HepG2 (cell line): ENCODE measurements at regions not wholly inside any gene's neighbourhood (a gene's known extent, or its start where the extent isn't known, plus 50 kb on each side); places are given as distances from the start of the nearest gene placed in this dataset.

Experiments used
- ATAC-seq: fragments of 200-7000 bp; cut with Tn5 transposase; 3 replicates; pipeline ENCODE4 v1.9.1; 2020; ENCODE audit warnings: mild to moderate bottlenecking, moderate library complexity
- BruUV-seq: library from RNA; stranded (reverse); fragments of 400-500 nt; replicated peaks from 2 replicates; lab custom pipeline; 2021; lab: Mats Ljungman, UMichigan
- CTCF ChIA-PET: fragments of 300-600 bp; formaldehyde crosslinking; extraction: SDS; loops from one replicate; lab custom pipeline; 2021; ENCODE audit warnings: low total read pairs, inconsistent platforms, low intra/inter-chr PET ratio; lab: Yijun Ruan, JAX
- POLR2A ChIA-PET: fragments of 350-600 bp; sonication (Branson Sonifier 250); formaldehyde crosslinking; loops from one replicate; lab custom pipeline; 2020; ENCODE audit warnings: antibody characterized with exemption, inconsistent platforms; lab: Yijun Ruan, JAX
- DNase-seq: peaks from one replicate; pipeline ENCODE4 v3.0.0-alpha.2; 2015; ENCODE audit warnings: low spot score
- FAIRE-seq: peaks from 3 replicates; lab custom pipeline; 2011; peaks lifted over from hg19 to GRCh38; lab: Jason Lieb, UNC
- H2AFZ ChIP-seq: one replicate; pipeline ENCODE4 v1.6.1; 2011; ENCODE audit warnings: low read length, inconsistent platforms
- H3K27ac ChIP-seq: fragments of 300-600 bp; 3 replicates; pipeline ENCODE4 v1.8.0; 2011; ENCODE audit warnings: mixed run types, mild to moderate bottlenecking, mixed read lengths, low read length, inconsistent platforms; ENCODE audit not compliant: insufficient read depth; ENCODE audit errors: extremely low read length
- H3K27me3 ChIP-seq, 2 experiments: fragments of 200-600 bp in 1 of 2; 2 replicates in 1 of 2; 3 replicates in 1 of 2; pipeline versions ENCODE4 v1.6.0 to v1.8.0; 2011; ENCODE audit warnings: low read length in 2 of 2, mild to moderate bottlenecking in 2 of 2, moderate library complexity in 2 of 2, inconsistent platforms in 1 of 2; ENCODE audit not compliant: insufficient read depth in 2 of 2, control insufficient read depth in 1 of 2
- H3K36me3 ChIP-seq, 2 experiments: fragments of 200-600 bp in 1 of 2; replicated peaks in 1 of 2; 2 replicates in 1 of 2; 3 replicates in 1 of 2; pipeline versions ENCODE4 v1.5.1 to v1.8.0; 2011; ENCODE audit warnings: low read length in 2 of 2, inconsistent platforms in 1 of 2; ENCODE audit not compliant: insufficient read depth in 2 of 2, control insufficient read depth in 1 of 2
- H3K4me1 ChIP-seq: 2 replicates; pipeline ENCODE4 v1.5.1; 2012; ENCODE audit warnings: low read length, inconsistent platforms; ENCODE audit not compliant: insufficient read depth
- H3K4me2 ChIP-seq: 2 replicates; pipeline ENCODE4 v1.6.0; 2011; ENCODE audit warnings: low read depth, low read length, inconsistent platforms
- H3K4me3 ChIP-seq, 3 experiments: fragments of 200-600 bp in 1 of 3; sonication (generic), shearing (Covaris generic) in 1 of 3; replicated peaks in 1 of 3; 2 replicates each; pipeline ENCODE4 v1.5.1; 2011 to 2016; ENCODE audit warnings: low read length in 3 of 3, inconsistent platforms in 2 of 3, low read depth in 2 of 3, mild to moderate bottlenecking in 2 of 3, control low read depth in 1 of 3, mixed read lengths in 1 of 3; ENCODE audit not compliant: insufficient read depth in 1 of 3
- H3K79me2 ChIP-seq: one replicate; pipeline ENCODE4 v1.6.1; 2011; ENCODE audit warnings: low read length, inconsistent platforms; ENCODE audit not compliant: insufficient read depth
- H3K9ac ChIP-seq: 2 replicates; pipeline ENCODE4 v1.6.0; 2011; ENCODE audit warnings: mild to moderate bottlenecking, low read depth, low read length, inconsistent platforms; ENCODE audit not compliant: insufficient read depth
- H3K9me3 ChIP-seq: 2 replicates; pipeline ENCODE4 v1.5.1; 2012; ENCODE audit warnings: mild to moderate bottlenecking, low read length
- H4K20me1 ChIP-seq: 2 replicates; pipeline ENCODE4 v1.6.0; 2011; ENCODE audit warnings: inconsistent platforms, mild to moderate bottlenecking, low read length, moderate library complexity; ENCODE audit not compliant: insufficient read depth
- HDAC6 ChIP-seq: fragments of 200-600 bp; sonication (generic); IDR thresholded peaks from 2 replicates; pipeline ENCODE4 v1.7.0; 2017; ENCODE audit warnings: mild to moderate bottlenecking, antibody characterized with exemption, low read length, low read depth
- LCORL ChIP-seq, 2 experiments: fragments of 450-650 bp in 1 of 2; sonication (generic) in 1 of 2; formaldehyde crosslinking in 1 of 2; IDR thresholded peaks; 2 replicates each; pipeline versions ENCODE4 v1.5.0 to v1.6.1; 2017 to 2020; ENCODE audit warnings: antibody characterized with exemption in 1 of 2, missing genetic modification reagents in 1 of 2
- MBD4 ChIP-seq: IDR thresholded peaks from 2 replicates; pipeline ENCODE4 v1.6.1; 2012; ENCODE audit warnings: low read length, inconsistent platforms, borderline replicate concordance
- SIX1 ChIP-seq: sonication (generic); formaldehyde crosslinking; IDR thresholded peaks from 2 replicates; pipeline ENCODE4 v1.4.0; 2020; ENCODE audit warnings: missing genetic modification reagents, borderline replicate concordance
- ZFP82 ChIP-seq: sonication (generic); formaldehyde crosslinking; IDR thresholded peaks from 2 replicates; pipeline ENCODE4 v1.5.1; 2020; ENCODE audit warnings: mild to moderate bottlenecking, missing genetic modification reagents, borderline replicate concordance
- ZNF20 ChIP-seq: sonication (generic); formaldehyde crosslinking; IDR thresholded peaks from 2 replicates; pipeline ENCODE4 v1.4.0; 2020; ENCODE audit warnings: mild to moderate bottlenecking, moderate library complexity, missing genetic modification reagents
- ZNF205 ChIP-seq: IDR thresholded peaks from 2 replicates; pipeline ENCODE4 v1.6.1; 2018; ENCODE audit warnings: missing biosample characterization, missing genetic modification reagents
- ZNF552 ChIP-seq: sonication (generic); formaldehyde crosslinking; IDR thresholded peaks from 2 replicates; pipeline ENCODE4 v1.9.0; 2022; ENCODE audit warnings: missing genetic modification reagents, mild to moderate bottlenecking, borderline replicate concordance
- ZNF784 ChIP-seq: sonication (generic); formaldehyde crosslinking; IDR thresholded peaks from 2 replicates; pipeline ENCODE4 v1.5.1; 2020; ENCODE audit warnings: missing genetic modification reagents, mild to moderate bottlenecking, borderline replicate concordance
- WGBS: methylation state at CpG from one replicate; pipeline ENCODE4 v1.1.6; 2017; ENCODE audit warnings: low lambda C conversion rate; 5-methylcytosine and 5-hydroxymethylcytosine counted together
- in situ Hi-C: cut with HindIII; loops from 2 replicates; pipeline ENCODE4 v1.10.0; 2017; ENCODE audit warnings: low pct_unique_long_range_greater_than_20kb; ENCODE audit not compliant: extremely low pct_ligation_motif_present
- intact Hi-C: fragments of 100-400 bp; cut with micrococcal nuclease; formaldehyde crosslinking; loops from one replicate; pipeline ENCODE4 v1.10.0; 2022; ENCODE audit not compliant: unreplicated experiment
- TF ChIP-seq, protein P1 (sequence below): sonication (generic); formaldehyde crosslinking; IDR thresholded peaks from 2 replicates; pipeline ENCODE4 v1.8.0; 2022; ENCODE audit warnings: missing genetic modification reagents, mild to moderate bottlenecking, moderate library complexity, borderline replicate concordance

GRCh38 chrX:13190051-13190450 is 129.8 kb downstream of the ATXN3L start (continued):
- no peak for TF ChIP-seq ZNF784

DNA sequence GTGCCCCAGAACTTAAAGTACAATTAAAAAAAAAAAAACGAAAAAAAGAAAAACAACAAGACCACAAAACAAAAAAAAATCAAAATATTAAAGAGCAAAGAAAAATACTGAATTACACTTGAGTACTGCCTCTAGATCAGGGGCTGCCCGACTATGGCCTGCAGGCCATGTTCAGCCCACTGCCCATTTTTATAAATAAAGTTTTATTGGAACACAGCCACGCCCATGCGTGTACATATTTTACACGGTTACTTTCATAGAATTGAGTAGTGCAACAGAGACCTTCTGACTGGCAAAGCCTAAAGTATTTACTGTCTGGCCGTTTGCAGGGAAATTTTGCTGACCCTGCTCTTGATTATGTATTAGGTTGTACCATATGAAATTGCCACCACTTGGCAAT is 130.5 kb downstream of the ATXN3L start:
- Histone ChIP-seq H3K79me2 (no peaks in the 10 kb centered on the region), H3K4me2 (no peak overlapping the region), H3K27me3 (no peaks in the 10 kb centered on the region), H3K27ac (no peak overlapping the region), H2AFZ (no peak overlapping the region), H3K9ac (no peak overlapping the region), H4K20me1 (no peaks in the 10 kb centered on the region), H3K4me3 (no peak overlapping the region), H3K9me3 (no peaks in the 10 kb centered on the region), H3K4me1 (no peaks in the 10 kb centered on the region), H3K36me3 (no peaks in the 10 kb centered on the region)
- in situ Hi-C loops = no loop called here
- ATAC-seq (no peak), FAIRE-seq (no peak), DNase-seq (no peak)
- no peak for TF ChIP-seq ZNF20 (CRISPR knock-in tag)
- no peak for TF ChIP-seq SIX1 (CRISPR knock-in tag)
- no peak for TF ChIP-seq ZFP82 (CRISPR knock-in tag)
- no peak for TF ChIP-seq ZNF552
- TF ChIP-seq, protein P1, sequence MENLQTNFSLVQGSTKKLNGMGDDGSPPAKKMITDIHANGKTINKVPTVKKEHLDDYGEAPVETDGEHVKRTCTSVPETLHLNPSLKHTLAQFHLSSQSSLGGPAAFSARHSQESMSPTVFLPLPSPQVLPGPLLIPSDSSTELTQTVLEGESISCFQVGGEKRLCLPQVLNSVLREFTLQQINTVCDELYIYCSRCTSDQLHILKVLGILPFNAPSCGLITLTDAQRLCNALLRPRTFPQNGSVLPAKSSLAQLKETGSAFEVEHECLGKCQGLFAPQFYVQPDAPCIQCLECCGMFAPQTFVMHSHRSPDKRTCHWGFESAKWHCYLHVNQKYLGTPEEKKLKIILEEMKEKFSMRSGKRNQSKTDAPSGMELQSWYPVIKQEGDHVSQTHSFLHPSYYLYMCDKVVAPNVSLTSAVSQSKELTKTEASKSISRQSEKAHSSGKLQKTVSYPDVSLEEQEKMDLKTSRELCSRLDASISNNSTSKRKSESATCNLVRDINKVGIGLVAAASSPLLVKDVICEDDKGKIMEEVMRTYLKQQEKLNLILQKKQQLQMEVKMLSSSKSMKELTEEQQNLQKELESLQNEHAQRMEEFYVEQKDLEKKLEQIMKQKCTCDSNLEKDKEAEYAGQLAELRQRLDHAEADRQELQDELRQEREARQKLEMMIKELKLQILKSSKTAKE = no peak
- TF ChIP-seq MBD4 = no peak
- no peak for TF ChIP-seq ZNF205 (CRISPR knock-in tag)
- TF ChIP-seq HDAC6 = no peak
- no peak for TF ChIP-seq LCORL (IDR thresholded peaks at IDR 0.05)
- no peak for TF ChIP-seq LCORL (CRISPR knock-in tag; IDR thresholded peaks at IDR 0.05)
- POLR2A ChIA-PET = no interaction called here
- BruUV-seq = no TSS peak
- WGBS = 28% methylated on average over 6 of the region's 6 CpGs
- CTCF ChIA-PET = no interaction called here
- intact Hi-C loops = no loop called here
